Activated gamma-delta T cell treated with Interleukin-2 at 50 U/mL for 16 hours (primary cell): ENCODE measurements at regions not wholly inside any gene's neighbourhood (a gene's known extent, or its start where the extent isn't known, plus 50 kb on each side); places are given as distances from the start of the nearest gene placed in this dataset.

ENCODE experiments used
- DNase-seq: peaks from one replicate; pipeline ENCODE4 v3.0.0-alpha.2; 2020

GRCh38 chr1:43065191-43065590 is 106.5 kb upstream of the SLC2A1 start:
- DNase-seq = no peak

- DNase-seq = no peak
Observed at GRCh38 chr1:43063394-43064219, 104.9 kb upstream of the SLC2A1 start.

- no peak for DNase-seq
Observed at GRCh38 chr1:43062527-43063095, 103.9 kb upstream of the SLC2A1 start.

- no peak for DNase-seq
Observed at GRCh38 chr1:43061757-43062156, 103.1 kb upstream of the SLC2A1 start.

- DNase-seq = no peak
Observed at GRCh38 chr1:43059640-43060574, 101.2 kb upstream of the SLC2A1 start.

GRCh38 chr1:43058545-43059360 is 100.1 kb upstream of the SLC2A1 start:
- DNase-seq = no peak

GRCh38 chr1:43058056-43058455 is 99.4 kb upstream of the SLC2A1 start:
- DNase-seq = no peak

GRCh38 chr1:43057567-43057966 is 98.9 kb upstream of the SLC2A1 start:
- DNase-seq = no peak

GRCh38 chr1:43056981-43057391 is 98.3 kb upstream of the SLC2A1 start:
- no peak for DNase-seq

GRCh38 chr1:43056460-43056859 is 97.8 kb upstream of the SLC2A1 start:
- no peak for DNase-seq

GRCh38 chr1:43054961-43055360 is 96.3 kb upstream of the SLC2A1 start:
- no peak for DNase-seq

- DNase-seq = no peak
Observed at GRCh38 chr1:43052786-43053439, 94.2 kb upstream of the SLC2A1 start.

- DNase-seq = no peak
Observed at GRCh38 chr1:43052322-43052721, 93.7 kb upstream of the SLC2A1 start.

GRCh38 chr1:43049481-43049880 is 90.8 kb upstream of the SLC2A1 start:
- no peak for DNase-seq

GRCh38 chr1:43048601-43049011 is 89.9 kb upstream of the SLC2A1 start:
- no peak for DNase-seq

GRCh38 chr1:43047135-43047534 is 88.5 kb upstream of the SLC2A1 start:
- DNase-seq = no peak

- DNase-seq = no peak
Observed at GRCh38 chr1:43044572-43045361, 86.1 kb upstream of the SLC2A1 start.

GRCh38 chr1:43043695-43044094 is 85.0 kb upstream of the SLC2A1 start:
- DNase-seq = no peak

- no peak for DNase-seq
Observed at GRCh38 chr1:43042773-43043457, 84.2 kb upstream of the SLC2A1 start.

- DNase-seq = no peak
Observed at GRCh38 chr1:43042127-43042526, 83.5 kb upstream of the SLC2A1 start.

GRCh38 chr1:43041591-43041990 is 82.9 kb upstream of the SLC2A1 start:
- no peak for DNase-seq
